Lower leg skin (tissue), 3 donors: ENCODE measurements at regions not wholly inside any gene's neighbourhood (a gene's known extent, or its start where the extent isn't known, plus 50 kb on each side); places are given as distances from the start of the nearest gene placed in this dataset.
"Not testable (repeated sequence)": the region's sequence is repeated elsewhere in the genome, so short reads cannot be mapped to it uniquely, and the experiment has no call there.

ENCODE experiments used
- POLR2A ChIP-seq, 2 donors: fragments of 450-650 bp; IDR thresholded peaks; one replicate each; pipeline ENCODE4 v1.6.1; 2016 to 2017; ENCODE audit warnings: antibody characterized with exemption in 2 of 2, mild to moderate bottlenecking in 1 of 2, moderate library complexity in 1 of 2
- TF ChIP-seq, protein P1 (sequence below), 3 donors: fragments of 450-650 bp; IDR thresholded peaks; one replicate each; pipeline ENCODE4 v1.5.1; 2016; ENCODE audit warnings: antibody characterized with exemption in 3 of 3, mild to moderate bottlenecking in 3 of 3, moderate library complexity in 2 of 3

GRCh38 chr5:159595561-159595960, 265.3 kb upstream of the IL12B start:
- TF ChIP-seq, protein P1, sequence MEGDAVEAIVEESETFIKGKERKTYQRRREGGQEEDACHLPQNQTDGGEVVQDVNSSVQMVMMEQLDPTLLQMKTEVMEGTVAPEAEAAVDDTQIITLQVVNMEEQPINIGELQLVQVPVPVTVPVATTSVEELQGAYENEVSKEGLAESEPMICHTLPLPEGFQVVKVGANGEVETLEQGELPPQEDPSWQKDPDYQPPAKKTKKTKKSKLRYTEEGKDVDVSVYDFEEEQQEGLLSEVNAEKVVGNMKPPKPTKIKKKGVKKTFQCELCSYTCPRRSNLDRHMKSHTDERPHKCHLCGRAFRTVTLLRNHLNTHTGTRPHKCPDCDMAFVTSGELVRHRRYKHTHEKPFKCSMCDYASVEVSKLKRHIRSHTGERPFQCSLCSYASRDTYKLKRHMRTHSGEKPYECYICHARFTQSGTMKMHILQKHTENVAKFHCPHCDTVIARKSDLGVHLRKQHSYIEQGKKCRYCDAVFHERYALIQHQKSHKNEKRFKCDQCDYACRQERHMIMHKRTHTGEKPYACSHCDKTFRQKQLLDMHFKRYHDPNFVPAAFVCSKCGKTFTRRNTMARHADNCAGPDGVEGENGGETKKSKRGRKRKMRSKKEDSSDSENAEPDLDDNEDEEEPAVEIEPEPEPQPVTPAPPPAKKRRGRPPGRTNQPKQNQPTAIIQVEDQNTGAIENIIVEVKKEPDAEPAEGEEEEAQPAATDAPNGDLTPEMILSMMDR (IDR thresholded peaks at IDR 0.05) = not testable (repeated sequence)
- TF ChIP-seq POLR2A (IDR thresholded peaks at IDR 0.05) = not testable (repeated sequence)
